ACC112 (cell line): ENCODE measurements at regions not wholly inside any gene's neighbourhood (a gene's known extent, or its start where the extent isn't known, plus 50 kb on each side); places are given as distances from the start of the nearest gene placed in this dataset.
"Not testable (repeated sequence)": the region's sequence is repeated elsewhere in the genome, so short reads cannot be mapped to it uniquely, and the experiment has no call there.

Experiments
- H2AFZ ChIP-seq: fragments of 200-600 bp; sonication (generic); one replicate; pipeline ENCODE4 v1.6.0; 2017; ENCODE audit warnings: antibody characterized with exemption, low read length; ENCODE audit not compliant: unreplicated experiment
- H3K27ac ChIP-seq: fragments of 200-600 bp; sonication (generic); 2 replicates; pipeline ENCODE4 v1.5.1; 2014; ENCODE audit warnings: low read depth, mild to moderate bottlenecking, antibody characterized with exemption, low read length, moderate library complexity
- H3K27me3 ChIP-seq: fragments of 200-600 bp; sonication (generic); 2 replicates; pipeline ENCODE4 v1.6.1; 2014; ENCODE audit warnings: mild to moderate bottlenecking, antibody characterized with exemption, low read length, moderate library complexity, mixed read lengths; ENCODE audit not compliant: insufficient read depth
- H3K36me3 ChIP-seq: fragments of 200-600 bp; sonication (generic); 2 replicates; pipeline ENCODE4 v1.6.1; 2016; ENCODE audit warnings: mild to moderate bottlenecking, antibody characterized with exemption, low read length, moderate library complexity, mixed read lengths; ENCODE audit not compliant: insufficient read depth
- H3K4me1 ChIP-seq: fragments of 200-600 bp; sonication (generic); one replicate; pipeline ENCODE4 v1.6.1; 2016; ENCODE audit warnings: low read length, mixed read lengths; ENCODE audit not compliant: insufficient read depth, unreplicated experiment, control insufficient read depth
- H3K4me3 ChIP-seq: fragments of 200-600 bp; sonication (generic); 2 replicates; pipeline ENCODE4 v1.5.1; 2014; ENCODE audit warnings: mild to moderate bottlenecking, low read depth, low read length
- H3K79me2 ChIP-seq: fragments of 200-600 bp; sonication (generic); one replicate; pipeline ENCODE4 v1.6.0; 2016; ENCODE audit warnings: low read length; ENCODE audit not compliant: control insufficient read depth, unreplicated experiment, insufficient read depth

- H3K27me3 ChIP-seq, H3K36me3 ChIP-seq, H3K79me2 ChIP-seq, H3K4me3 ChIP-seq, H2AFZ ChIP-seq, H3K4me1 ChIP-seq, H3K27ac ChIP-seq: not testable (repeated sequence)
These were observed 152.6 kb downstream of the NPIPB11 start for GRCh38 chr16:29253716-29254590.

GRCh38 chr16:29253066-29253590, 153.4 kb downstream of the NPIPB11 start:
- H3K4me3 ChIP-seq, H3K4me1 ChIP-seq, H2AFZ ChIP-seq, H3K36me3 ChIP-seq, H3K79me2 ChIP-seq, H3K27ac ChIP-seq, H3K27me3 ChIP-seq: not testable (repeated sequence)

GRCh38 chr16:29252311-29252710, 154.2 kb downstream of the NPIPB11 start:
- not testable (repeated sequence) for H3K4me1 ChIP-seq

GRCh38 chr16:29251571-29252011, 154.9 kb downstream of the NPIPB11 start:
- not testable (repeated sequence) for H3K27ac ChIP-seq, H3K79me2 ChIP-seq, H3K4me1 ChIP-seq, H3K27me3 ChIP-seq, H2AFZ ChIP-seq, H3K4me3 ChIP-seq, H3K36me3 ChIP-seq

More at GRCh38 chr16:29252311-29252710, 154.2 kb downstream of the NPIPB11 start:
- not testable (repeated sequence) for H3K36me3 ChIP-seq, H3K4me3 ChIP-seq, H3K27me3 ChIP-seq, H3K27ac ChIP-seq, H2AFZ ChIP-seq, H3K79me2 ChIP-seq

GRCh38 chr16:29250923-29251434, 155.5 kb downstream of the NPIPB11 start:
- H3K27ac ChIP-seq, H2AFZ ChIP-seq, H3K4me1 ChIP-seq, H3K27me3 ChIP-seq, H3K79me2 ChIP-seq, H3K36me3 ChIP-seq, H3K4me3 ChIP-seq: not testable (repeated sequence)

- H3K4me1 ChIP-seq, H3K27ac ChIP-seq, H3K4me3 ChIP-seq, H3K27me3 ChIP-seq, H3K36me3 ChIP-seq, H3K79me2 ChIP-seq, H2AFZ ChIP-seq: not testable (repeated sequence)
These were observed 156.0 kb downstream of the NPIPB11 start for GRCh38 chr16:29250469-29250868.

- not testable (repeated sequence) for H3K79me2 ChIP-seq, H3K36me3 ChIP-seq
These were observed 157.6 kb downstream of the NPIPB11 start for GRCh38 chr16:29248940-29249318.

GRCh38 chr16:29248306-29248939, 158.1 kb downstream of the NPIPB11 start:
- H3K36me3 ChIP-seq, H3K27ac ChIP-seq, H3K79me2 ChIP-seq, H3K27me3 ChIP-seq, H2AFZ ChIP-seq, H3K4me3 ChIP-seq, H3K4me1 ChIP-seq: not testable (repeated sequence)

More at GRCh38 chr16:29248940-29249318, 157.6 kb downstream of the NPIPB11 start:
- H3K27me3 ChIP-seq, H3K4me1 ChIP-seq, H3K4me3 ChIP-seq, H2AFZ ChIP-seq, H3K27ac ChIP-seq: not testable (repeated sequence)

GRCh38 chr16:29246091-29246490, 160.4 kb downstream of the NPIPB11 start:
- not testable (repeated sequence) for H2AFZ ChIP-seq, H3K27me3 ChIP-seq, H3K79me2 ChIP-seq, H3K4me3 ChIP-seq, H3K4me1 ChIP-seq, H3K27ac ChIP-seq, H3K36me3 ChIP-seq

GRCh38 chr16:29237971-29238370, 168.5 kb downstream of the NPIPB11 start:
- Histone ChIP-seq H3K4me1 (no peaks in the 10 kb centered on the region), H3K27ac (no peak overlapping the region), H3K36me3 (no peaks in the 10 kb centered on the region), H3K4me3 (no peak overlapping the region), H3K79me2 (no peaks in the 10 kb centered on the region), H3K27me3 (no peaks in the 10 kb centered on the region), H2AFZ (no peak overlapping the region)

- H3K36me3 ChIP-seq, H3K27ac ChIP-seq, H2AFZ ChIP-seq, H3K79me2 ChIP-seq, H3K4me1 ChIP-seq, H3K27me3 ChIP-seq, H3K4me3 ChIP-seq: not testable (repeated sequence)
These were observed 169.0 kb downstream of the NPIPB11 start for GRCh38 chr16:29237495-29237894.
